ENCODE measurements at regions not wholly inside any gene's neighbourhood (a gene's known extent, or its start where the extent isn't known, plus 50 kb on each side); places are given as distances from the start of the nearest gene placed in this dataset.
"Not testable (repeated sequence)": the region's sequence is repeated elsewhere in the genome, so short reads cannot be mapped to it uniquely, and the experiment has no call there.

DNA sequence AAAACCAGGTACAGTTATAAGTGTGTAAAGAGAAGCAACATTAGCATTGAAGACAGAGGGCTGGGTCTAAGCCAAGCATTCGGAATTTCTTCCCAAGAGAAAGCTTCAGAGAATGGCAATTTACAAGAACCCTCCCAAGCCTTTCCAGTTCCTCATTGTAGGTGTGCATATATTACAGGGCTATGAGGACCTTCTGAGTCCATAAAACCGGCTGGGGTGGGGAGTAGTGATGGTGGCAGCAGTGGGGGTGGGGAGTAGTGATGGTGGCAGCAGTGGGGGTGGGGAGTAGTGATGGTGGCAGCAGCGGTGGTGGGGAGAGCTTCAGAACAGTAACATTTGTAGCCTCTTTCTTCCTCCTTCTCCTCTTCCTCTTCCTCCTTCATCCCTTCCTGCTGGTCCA is 368.7 kb upstream of the UMPS start:
- no peak overlapping the region for H3K4me2 ChIP-seq
- no peak overlapping the region for H3K27ac ChIP-seq
- no peak overlapping the region for H3K4me3 ChIP-seq
- TF ChIP-seq Cebpa-rat (IDR thresholded peaks at IDR 0.05) = no peak
- no peaks in the 10 kb centered on the region for H4K20me1 ChIP-seq
- H3K4me1 ChIP-seq = no peaks in the 10 kb centered on the region; the same call in 1 of the 2 replicates
- no peak overlapping the region for H3K9ac ChIP-seq
- no peaks in the 10 kb centered on the region for H3K27me3 ChIP-seq
- H3K9me3 ChIP-seq = 0 out of 2 replicates have a peak, but pooled peaks cover 4% of the 10 kb centered on the region
- no peaks in the 10 kb centered on the region for H3K36me3 ChIP-seq

DNA sequence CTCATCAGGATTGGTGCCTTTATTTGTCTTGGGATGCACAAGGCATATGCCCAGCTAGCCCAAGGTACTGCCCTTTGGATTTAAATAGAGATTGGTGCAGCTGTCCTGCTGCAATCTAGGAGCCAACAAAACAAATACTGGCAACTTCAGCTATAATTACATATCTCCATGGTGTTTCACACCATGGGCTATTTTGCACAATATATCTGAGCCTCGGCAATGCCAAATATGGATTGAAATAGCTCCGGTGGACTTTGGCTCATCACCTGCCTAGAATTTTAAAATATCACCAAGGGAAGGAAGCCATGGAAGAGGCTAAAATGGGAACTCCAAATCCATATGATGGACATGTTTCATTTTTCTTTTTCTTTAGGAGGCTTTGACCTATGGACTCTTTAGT is 367.8 kb upstream of the UMPS start:
- Histone ChIP-seq H3K4me1 (no peaks in the 10 kb centered on the region; the same call in 1 of the 2 replicates), H3K9ac (no peak overlapping the region), H3K27ac (no peak overlapping the region), H3K9me3 (0 out of 2 replicates have a peak, but pooled peaks cover 4% of the 10 kb centered on the region), H4K20me1 (no peaks in the 10 kb centered on the region), H3K27me3 (no peaks in the 10 kb centered on the region), H3K36me3 (no peaks in the 10 kb centered on the region), H3K4me2 (no peak overlapping the region), H3K4me3 (no peak overlapping the region)
- no peak for TF ChIP-seq Cebpa-rat (IDR thresholded peaks at IDR 0.05)

DNA sequence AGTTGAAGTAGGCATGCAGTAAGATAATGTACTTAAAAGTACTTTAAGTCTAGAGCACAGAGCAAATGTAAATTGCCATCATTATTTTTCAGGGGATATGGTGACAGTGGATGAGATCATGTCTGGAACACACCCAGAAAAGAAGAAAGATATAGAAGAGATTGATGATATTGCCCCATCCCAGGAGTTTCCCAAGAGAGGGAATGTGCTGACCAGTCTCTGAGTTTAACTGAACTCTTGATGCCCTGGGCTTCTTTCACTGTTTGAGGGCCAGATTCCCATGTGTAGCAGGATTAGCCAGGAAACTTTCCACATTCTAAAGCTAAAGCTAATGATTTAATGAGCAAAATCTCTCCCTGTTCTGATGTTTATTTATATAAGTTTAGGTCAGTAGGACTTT is 366.8 kb upstream of the UMPS start:
- H3K4me1 ChIP-seq = no peaks in the 10 kb centered on the region; the same call in 1 of the 2 replicates
- H4K20me1 ChIP-seq = no peaks in the 10 kb centered on the region
- no peak overlapping the region for H3K27ac ChIP-seq
- no peak overlapping the region for H3K4me2 ChIP-seq
- no peak overlapping the region for H3K9ac ChIP-seq
- H3K36me3 ChIP-seq = no peaks in the 10 kb centered on the region
- 0 out of 2 replicates have a peak, but pooled peaks cover 4% of the 10 kb centered on the region for H3K9me3 ChIP-seq
- no peaks in the 10 kb centered on the region for H3K27me3 ChIP-seq
- H3K4me3 ChIP-seq = no peak overlapping the region
- no peak for TF ChIP-seq Cebpa-rat (IDR thresholded peaks at IDR 0.05)

DNA sequence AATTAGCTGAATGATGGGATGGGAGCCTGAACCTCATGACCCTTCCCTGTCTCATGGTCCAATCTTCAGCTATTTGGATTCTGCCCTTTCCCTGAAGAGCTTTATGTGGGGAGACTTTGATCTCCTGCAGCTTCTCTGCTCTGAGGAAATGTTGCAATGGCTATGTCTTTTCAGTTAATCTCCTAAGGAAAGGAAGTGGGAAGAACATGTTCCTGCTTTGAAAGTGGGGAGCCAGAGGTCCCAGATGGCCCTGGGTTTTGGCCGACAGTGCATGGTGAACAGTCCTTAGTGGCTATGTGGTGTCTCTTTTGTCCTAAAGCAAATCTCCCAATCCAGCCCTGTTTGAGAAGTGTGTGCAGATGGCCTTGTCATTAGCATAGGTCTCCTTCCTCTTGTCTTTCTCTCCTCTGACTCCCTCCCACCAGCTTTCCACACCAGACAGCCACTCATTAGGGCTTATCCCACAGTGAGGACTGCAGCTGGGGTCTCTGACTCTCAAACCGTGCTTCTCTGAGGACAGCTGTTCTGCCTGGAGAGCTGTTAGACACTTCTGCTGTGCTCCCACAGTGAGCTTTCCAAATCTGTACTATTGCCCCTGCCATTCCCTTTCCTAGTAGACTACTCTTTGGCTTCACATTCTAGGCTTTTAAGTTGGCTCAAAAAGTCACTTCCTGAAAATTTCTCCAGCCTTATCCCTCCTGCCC is 365.8 kb upstream of the UMPS start:
- TF ChIP-seq Cebpa-rat (IDR thresholded peaks at IDR 0.05) = no peak
- Histone ChIP-seq H3K9me3 (0 out of 2 replicates have a peak, but pooled peaks cover 4% of the 10 kb centered on the region), H3K4me1 (no peaks in the 10 kb centered on the region; the same call in 1 of the 2 replicates), H3K27me3 (no peaks in the 10 kb centered on the region), H3K4me2 (no peak overlapping the region), H3K36me3 (no peaks in the 10 kb centered on the region), H3K9ac (no peak overlapping the region), H3K4me3 (no peak overlapping the region), H4K20me1 (no peaks in the 10 kb centered on the region), H3K27ac (no peak overlapping the region)

DNA sequence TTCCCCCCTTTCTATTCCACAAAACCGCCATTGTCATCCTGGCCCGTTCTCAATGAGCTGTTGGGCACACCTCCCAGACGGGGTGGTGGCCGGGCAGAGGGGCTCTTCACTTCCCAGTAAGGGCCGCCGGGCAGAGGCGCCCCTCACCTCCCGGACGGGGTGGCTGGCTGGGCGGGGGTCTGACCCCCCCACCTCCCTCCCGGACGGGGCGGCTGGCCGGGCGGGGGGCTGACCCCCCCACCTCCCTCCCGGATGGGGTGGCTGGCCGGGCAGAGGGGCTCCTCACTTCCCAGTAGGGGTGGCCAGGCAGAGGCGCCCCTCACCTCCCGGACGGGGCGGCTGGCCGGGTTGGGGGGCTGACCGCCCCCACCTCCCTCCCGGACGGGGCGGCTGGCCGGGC is 363.6 kb upstream of the UMPS start:
- H3K9me3 ChIP-seq, H3K27me3 ChIP-seq: not testable (repeated sequence)

DNA sequence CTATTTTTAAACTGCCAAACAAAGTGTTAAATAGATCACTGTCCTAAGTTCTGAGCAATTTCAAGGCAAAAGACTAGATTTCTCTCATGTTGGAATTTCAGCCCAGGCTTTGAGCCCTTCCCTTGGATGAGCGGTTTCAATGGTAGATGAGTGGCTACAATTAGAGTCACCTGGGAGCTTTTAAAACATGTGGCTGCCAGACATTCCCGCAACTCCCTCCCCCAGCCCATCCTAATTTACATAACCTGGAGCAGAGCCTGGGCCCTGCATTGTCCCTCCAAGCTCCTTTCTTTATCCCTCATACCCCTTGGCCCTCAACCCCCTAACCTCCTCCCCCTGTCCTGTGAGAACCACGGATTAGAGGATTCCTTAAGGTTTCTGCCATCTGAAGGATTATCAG is 357.5 kb upstream of the UMPS start:
- Histone ChIP-seq H3K27ac (no peak overlapping the region), H3K9ac (no peak overlapping the region), H3K4me1 (no peaks in the 10 kb centered on the region), H4K20me1 (no peaks in the 10 kb centered on the region), H3K4me2 (no peak overlapping the region), H3K27me3 (no peaks in the 10 kb centered on the region), H3K9me3 (peaks cover 3% of the 10 kb centered on the region; the same call in 1 of the 2 replicates), H3K4me3 (no peak overlapping the region), H3K36me3 (no peaks in the 10 kb centered on the region)
- TF ChIP-seq Cebpa-rat (IDR thresholded peaks at IDR 0.05) = no peak

More for the DNA sequence above, 363.6 kb upstream of the UMPS start:
- not testable (repeated sequence) for H3K4me1 ChIP-seq, H3K4me3 ChIP-seq, H3K4me2 ChIP-seq, H3K36me3 ChIP-seq, H3K27ac ChIP-seq, H3K9ac ChIP-seq, H4K20me1 ChIP-seq

DNA sequence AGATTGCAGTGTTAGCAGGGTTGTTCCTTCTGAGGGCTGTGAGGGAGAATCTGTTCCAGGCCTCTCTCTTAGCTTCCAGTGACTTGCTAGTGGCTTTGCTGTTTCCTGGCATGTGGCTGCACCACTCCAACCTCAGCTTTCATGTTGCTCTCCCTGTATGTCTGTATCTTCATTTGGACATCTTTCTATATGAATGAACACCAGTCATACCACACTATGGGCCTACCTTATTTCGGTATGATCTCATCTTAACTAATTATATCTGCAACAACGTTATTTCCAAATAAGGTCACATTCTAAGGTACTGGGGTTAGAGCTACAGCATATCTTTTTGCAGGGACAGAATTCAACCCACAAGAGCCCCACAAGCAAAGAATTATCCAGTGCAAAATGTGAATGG is 356.7 kb upstream of the UMPS start:
- Histone ChIP-seq H3K27ac (no peak overlapping the region), H3K4me1 (no peaks in the 10 kb centered on the region), H3K9ac (no peak overlapping the region), H3K36me3 (no peaks in the 10 kb centered on the region), H3K27me3 (no peaks in the 10 kb centered on the region), H4K20me1 (no peaks in the 10 kb centered on the region), H3K4me3 (no peak overlapping the region), H3K9me3 (peaks cover 3% of the 10 kb centered on the region; the same call in 1 of the 2 replicates), H3K4me2 (no peak overlapping the region)
- no peak for TF ChIP-seq Cebpa-rat (IDR thresholded peaks at IDR 0.05)

DNA sequence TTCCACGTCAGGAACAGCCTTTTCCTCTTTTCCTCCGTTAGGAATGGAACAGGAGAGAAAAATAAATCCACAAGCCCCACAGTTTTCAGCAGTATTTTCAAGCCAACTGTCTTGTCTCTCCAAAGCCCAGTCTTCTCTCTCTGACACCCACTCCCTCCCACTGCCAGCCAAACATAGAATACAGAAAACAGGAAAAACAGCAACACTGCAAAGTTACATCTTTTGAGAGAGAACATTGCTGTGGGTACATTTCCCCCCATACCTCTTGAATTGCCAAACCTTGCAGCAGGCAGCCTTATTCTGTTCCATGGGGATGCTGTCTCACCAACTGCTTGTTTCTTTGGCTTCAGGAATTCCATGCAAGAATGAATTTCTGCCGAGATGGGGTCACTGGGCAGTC is 355.7 kb upstream of the UMPS start:
- Histone ChIP-seq H3K9me3 (peaks cover 3% of the 10 kb centered on the region; the same call in 1 of the 2 replicates), H3K27me3 (no peaks in the 10 kb centered on the region), H3K4me2 (no peak overlapping the region), H3K27ac (no peak overlapping the region), H3K4me3 (no peak overlapping the region), H3K9ac (no peak overlapping the region), H4K20me1 (no peaks in the 10 kb centered on the region), H3K4me1 (no peaks in the 10 kb centered on the region), H3K36me3 (no peaks in the 10 kb centered on the region)
- no peak for TF ChIP-seq Cebpa-rat (IDR thresholded peaks at IDR 0.05)

DNA sequence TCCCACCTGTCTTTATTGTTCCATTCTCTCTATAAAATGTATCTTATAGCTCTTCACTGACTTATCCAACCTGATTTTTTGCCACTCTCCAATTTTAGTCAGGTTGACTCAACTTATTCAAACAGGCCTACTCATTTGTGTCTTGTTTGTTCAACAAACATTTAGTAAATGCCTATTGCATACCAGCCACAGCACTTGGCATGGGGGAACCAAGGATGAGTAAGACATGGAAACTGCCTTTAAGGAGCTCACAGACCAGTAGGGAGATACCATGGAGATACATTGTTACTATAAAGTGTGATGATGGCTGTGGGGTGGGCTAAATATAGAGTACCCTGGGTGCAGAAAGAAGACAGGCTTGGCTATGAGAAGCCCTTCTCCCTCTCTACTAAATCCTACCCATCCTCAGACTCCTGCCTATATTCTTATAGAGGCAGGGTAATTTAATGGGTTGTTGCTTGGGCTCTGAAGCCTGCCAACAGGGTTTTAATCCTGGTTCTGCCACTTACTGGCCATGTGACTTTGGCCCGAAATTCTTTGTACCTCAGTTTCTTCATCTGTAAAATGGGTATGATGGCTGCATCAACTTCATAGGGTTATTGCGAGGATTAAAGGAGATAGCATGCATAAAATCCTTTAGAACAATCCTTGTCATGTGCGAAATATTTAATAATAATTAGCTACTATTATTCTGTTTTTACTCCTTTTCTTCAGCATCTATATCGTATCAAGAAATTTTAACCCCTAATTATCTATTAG is 348.5 kb upstream of the UMPS start:
- no peak for TF ChIP-seq Cebpa-rat (IDR thresholded peaks at IDR 0.05)
- H3K36me3 ChIP-seq = no peaks in the 10 kb centered on the region

DNA sequence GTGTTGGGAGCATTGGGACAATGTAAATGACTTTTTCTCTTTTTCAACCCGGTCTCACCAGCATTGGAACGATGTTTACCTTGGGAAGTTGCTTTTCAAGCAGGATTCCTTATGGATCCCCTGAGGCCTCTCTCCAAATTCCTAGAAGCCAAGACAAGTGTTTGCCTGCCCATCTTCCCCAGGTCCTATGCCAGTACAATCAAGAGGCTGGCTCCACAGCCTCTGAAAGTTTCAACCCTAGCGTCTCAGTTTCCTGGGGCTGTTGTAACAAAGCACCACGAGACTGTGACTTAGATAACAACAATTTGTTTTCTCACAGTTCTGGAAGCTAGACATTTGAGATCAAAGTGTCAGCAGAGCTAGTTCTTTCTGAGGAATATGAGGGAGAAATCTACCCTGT is 347.2 kb upstream of the UMPS start:
- H3K4me3 ChIP-seq = no peak overlapping the region
- H3K4me1 ChIP-seq = no peaks in the 10 kb centered on the region
- no peaks in the 10 kb centered on the region for H3K9me3 ChIP-seq
- no peaks in the 10 kb centered on the region for H4K20me1 ChIP-seq
- no peak for TF ChIP-seq Cebpa-rat (IDR thresholded peaks at IDR 0.05)
- no peak overlapping the region for H3K9ac ChIP-seq
- H3K27me3 ChIP-seq = no peaks in the 10 kb centered on the region
- H3K36me3 ChIP-seq = no peaks in the 10 kb centered on the region
- H3K4me2 ChIP-seq = no peak overlapping the region
- no peak overlapping the region for H3K27ac ChIP-seq

More for the DNA sequence above, 348.5 kb upstream of the UMPS start:
- Histone ChIP-seq H3K9ac (no peak overlapping the region), H3K4me1 (no peaks in the 10 kb centered on the region), H3K4me3 (no peak overlapping the region), H3K27me3 (no peaks in the 10 kb centered on the region), H4K20me1 (no peaks in the 10 kb centered on the region), H3K27ac (no peak overlapping the region), H3K4me2 (no peak overlapping the region), H3K9me3 (no peaks in the 10 kb centered on the region; the same call in 1 of the 2 replicates)

All from BLaER1 (cell line).